HUES64 (cell line): ENCODE measurements at regions not wholly inside any gene's neighbourhood (a gene's known extent, or its start where the extent isn't known, plus 50 kb on each side); places are given as distances from the start of the nearest gene placed in this dataset.

Experiments used
- H3K27ac ChIP-seq: 2 replicates; pipeline ENCODE4 v1.7.0; 2013; ENCODE audit warnings: low read depth, low read length, inconsistent platforms
- H3K27me3 ChIP-seq: 2 replicates; pipeline ENCODE4 v1.6.1; 2013; ENCODE audit warnings: mild to moderate bottlenecking, low read length; ENCODE audit not compliant: insufficient read depth
- H3K36me3 ChIP-seq: 2 replicates; pipeline ENCODE4 v1.6.1; 2013; ENCODE audit warnings: mild to moderate bottlenecking, low read length; ENCODE audit not compliant: insufficient read depth
- H3K4me1 ChIP-seq: 2 replicates; pipeline ENCODE4 v1.6.1; 2013; ENCODE audit warnings: mild to moderate bottlenecking, low read length, moderate library complexity; ENCODE audit not compliant: insufficient read depth
- H3K4me3 ChIP-seq: 2 replicates; pipeline ENCODE4 v1.5.1; 2013; ENCODE audit warnings: mild to moderate bottlenecking, low read length, moderate library complexity
- H3K9ac ChIP-seq: 2 replicates; pipeline ENCODE4 v1.6.1; 2013; ENCODE audit warnings: mild to moderate bottlenecking, low read depth, low read length
- H3K9me3 ChIP-seq: 2 replicates; pipeline ENCODE4 v1.6.1; 2013; ENCODE audit warnings: low read depth, low read length; ENCODE audit not compliant: insufficient read depth
- WGBS: fragments of 150-250, 120-280 bp; methylation state at CpG from one replicate; pipeline ENCODE4 v1.1.7; 2013; ENCODE audit warnings: missing lambda C conversion rate; 5-methylcytosine and 5-hydroxymethylcytosine counted together

- Histone ChIP-seq H3K27me3 (no peaks in the 10 kb centered on the region), H3K9ac (no peak overlapping the region), H3K27ac (no peak overlapping the region), H3K36me3 (no peaks in the 10 kb centered on the region), H3K9me3 (no peaks in the 10 kb centered on the region), H3K4me1 (no peaks in the 10 kb centered on the region), H3K4me3 (no peak overlapping the region)
- 97% methylated on average over 6 of the region's 6 CpGs for WGBS
These were observed 86.0 kb upstream of the RAI14 start for GRCh38 chr5:34570143-34570542.

- no peaks in the 10 kb centered on the region for H3K36me3 ChIP-seq
- WGBS, result 89% methylated on average over 5 of the region's 5 CpGs
- H3K27ac ChIP-seq, result no peak overlapping the region
- H3K9me3 ChIP-seq, result no peaks in the 10 kb centered on the region
- H3K27me3 ChIP-seq, result no peaks in the 10 kb centered on the region
- H3K9ac ChIP-seq, result no peak overlapping the region
- no peaks in the 10 kb centered on the region for H3K4me1 ChIP-seq
- H3K4me3 ChIP-seq, result no peak overlapping the region
These were observed 85.1 kb upstream of the RAI14 start for GRCh38 chr5:34570721-34571676.

GRCh38 chr5:34571677-34572041, 84.5 kb upstream of the RAI14 start:
- Histone ChIP-seq H3K27me3 (no peaks in the 10 kb centered on the region), H3K27ac (no peak overlapping the region), H3K4me3 (no peak overlapping the region), H3K9me3 (no peaks in the 10 kb centered on the region), H3K4me1 (no peaks in the 10 kb centered on the region), H3K9ac (no peak overlapping the region), H3K36me3 (no peaks in the 10 kb centered on the region)
- 92% methylated on average over 3 of the region's 3 CpGs for WGBS

GRCh38 chr5:34574936-34575467, 81.1 kb upstream of the RAI14 start:
- H3K9ac ChIP-seq, result no peak overlapping the region
- no peak overlapping the region for H3K4me3 ChIP-seq
- H3K4me1 ChIP-seq, result no peaks in the 10 kb centered on the region
- H3K9me3 ChIP-seq, result no peaks in the 10 kb centered on the region
- 72% methylated on average over 3 of the region's 3 CpGs for WGBS
- no peaks in the 10 kb centered on the region for H3K36me3 ChIP-seq
- H3K27me3 ChIP-seq, result no peaks in the 10 kb centered on the region
- no peak overlapping the region for H3K27ac ChIP-seq

GRCh38 chr5:34576891-34577666, 79.0 kb upstream of the RAI14 start:
- no peaks in the 10 kb centered on the region for H3K36me3 ChIP-seq
- 96% methylated on average over 9 of the region's 11 CpGs for WGBS
- H3K9ac ChIP-seq, result no peak overlapping the region
- no peaks in the 10 kb centered on the region for H3K27me3 ChIP-seq
- H3K4me3 ChIP-seq, result no peak overlapping the region
- H3K9me3 ChIP-seq, result no peaks in the 10 kb centered on the region
- H3K27ac ChIP-seq, result no peak overlapping the region
- H3K4me1 ChIP-seq, result no peaks in the 10 kb centered on the region

GRCh38 chr5:34578962-34579361, 77.2 kb upstream of the RAI14 start:
- Histone ChIP-seq H3K27me3 (no peaks in the 10 kb centered on the region), H3K27ac (no peak overlapping the region), H3K4me3 (no peak overlapping the region), H3K4me1 (no peaks in the 10 kb centered on the region), H3K9ac (no peak overlapping the region), H3K9me3 (no peaks in the 10 kb centered on the region), H3K36me3 (no peaks in the 10 kb centered on the region)
- WGBS, result 92% methylated on average over 1 of the region's 1 CpG

- no peak overlapping the region for H3K27ac ChIP-seq
- no peak overlapping the region for H3K4me3 ChIP-seq
- H3K4me1 ChIP-seq, result no peaks in the 10 kb centered on the region
- H3K9me3 ChIP-seq, result no peaks in the 10 kb centered on the region
- no peaks in the 10 kb centered on the region for H3K27me3 ChIP-seq
- H3K9ac ChIP-seq, result no peak overlapping the region
- WGBS, result 87% methylated on average over 7 of the region's 7 CpGs
- no peaks in the 10 kb centered on the region for H3K36me3 ChIP-seq
These were observed 75.1 kb upstream of the RAI14 start for GRCh38 chr5:34580983-34581382.

- Histone ChIP-seq H3K36me3 (no peaks in the 10 kb centered on the region), H3K9me3 (no peaks in the 10 kb centered on the region), H3K27ac (no peak overlapping the region), H3K9ac (no peak overlapping the region), H3K27me3 (no peaks in the 10 kb centered on the region), H3K4me3 (no peak overlapping the region), H3K4me1 (peaks cover 2% of the 10 kb centered on the region; the same call in 1 of the 2 replicates)
- WGBS, result 77% methylated on average over 3 of the region's 3 CpGs
These were observed 73.8 kb upstream of the RAI14 start for GRCh38 chr5:34582371-34582770.

GRCh38 chr5:34583167-34583566, 73.0 kb upstream of the RAI14 start:
- no peak overlapping the region for H3K4me3 ChIP-seq
- peaks cover 9% of the 10 kb centered on the region; the same call in 1 of the 2 replicates for H3K4me1 ChIP-seq
- H3K9ac ChIP-seq, result no peak overlapping the region
- no peak overlapping the region for H3K27ac ChIP-seq
- no peaks in the 10 kb centered on the region for H3K36me3 ChIP-seq
- no peaks in the 10 kb centered on the region for H3K9me3 ChIP-seq
- no peaks in the 10 kb centered on the region for H3K27me3 ChIP-seq

GRCh38 chr5:34584165-34584564, 72.0 kb upstream of the RAI14 start:
- H3K9ac ChIP-seq, result no peak overlapping the region
- H3K9me3 ChIP-seq, result no peaks in the 10 kb centered on the region
- no peaks in the 10 kb centered on the region for H3K27me3 ChIP-seq
- H3K4me3 ChIP-seq, result no peak overlapping the region
- peaks cover 9% of the 10 kb centered on the region; the same call in 1 of the 2 replicates for H3K4me1 ChIP-seq
- no peak overlapping the region for H3K27ac ChIP-seq
- no peaks in the 10 kb centered on the region for H3K36me3 ChIP-seq

GRCh38 chr5:34585601-34586104, 70.5 kb upstream of the RAI14 start:
- 95% methylated on average over 5 of the region's 5 CpGs for WGBS
- Histone ChIP-seq H3K4me3 (no peak overlapping the region), H3K9me3 (no peaks in the 10 kb centered on the region), H3K27ac (no peak overlapping the region), H3K9ac (no peak overlapping the region), H3K4me1 (peaks cover 9% of the 10 kb centered on the region; the same call in 1 of the 2 replicates), H3K27me3 (no peaks in the 10 kb centered on the region), H3K36me3 (no peaks in the 10 kb centered on the region)
